Fibroblast of skin of right quadriceps (primary cell): ENCODE measurements at regions not wholly inside any gene's neighbourhood (a gene's known extent, or its start where the extent isn't known, plus 50 kb on each side); places are given as distances from the start of the nearest gene placed in this dataset.
A peak's percentile ranks its signal among the peaks of the same experiment; 100 is the strongest.

Experiments
- DNase-seq: peaks from one replicate; pipeline ENCODE4 v3.0.0-alpha.2; 2013

DNA sequence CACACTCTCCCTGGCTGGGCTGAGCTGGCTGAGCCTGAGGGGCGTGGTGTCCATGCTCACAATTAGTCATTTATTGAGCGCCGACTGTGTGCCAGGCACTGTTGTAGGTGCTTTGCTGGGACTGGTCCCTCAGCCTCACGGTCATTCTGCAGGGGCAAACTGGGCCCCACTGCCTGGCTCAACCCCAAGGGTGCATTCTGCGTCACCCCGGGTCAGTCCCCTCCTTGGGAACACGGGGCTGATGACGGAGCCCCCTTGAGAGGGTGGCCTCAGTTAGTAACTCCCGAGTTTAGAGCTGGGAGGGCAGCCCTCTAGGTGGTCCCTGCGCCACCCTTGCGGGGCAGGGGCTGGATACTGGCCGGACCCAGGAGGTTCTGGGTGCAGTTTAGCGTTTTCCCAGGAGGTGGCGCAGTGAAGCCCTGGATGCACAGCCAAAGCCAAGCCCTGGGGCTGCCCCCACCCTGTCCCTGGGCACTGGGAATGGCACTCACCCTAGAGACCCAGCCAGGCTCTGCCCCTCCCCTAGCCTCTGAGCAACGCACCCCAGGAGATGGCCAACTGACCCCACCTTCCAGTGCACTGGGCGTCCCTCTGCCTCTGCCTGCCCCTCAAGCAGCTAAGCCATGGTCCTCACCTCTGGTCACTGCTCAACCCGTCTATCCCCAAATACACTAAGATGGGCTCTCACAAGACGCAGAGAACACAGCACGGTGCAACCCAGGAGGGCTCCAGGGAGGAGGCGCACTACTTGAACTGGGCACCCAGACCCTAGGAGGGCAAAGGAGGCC is 243.2 kb upstream of the GSE1 start:
- peak; percentile 33 for DNase-seq

DNA sequence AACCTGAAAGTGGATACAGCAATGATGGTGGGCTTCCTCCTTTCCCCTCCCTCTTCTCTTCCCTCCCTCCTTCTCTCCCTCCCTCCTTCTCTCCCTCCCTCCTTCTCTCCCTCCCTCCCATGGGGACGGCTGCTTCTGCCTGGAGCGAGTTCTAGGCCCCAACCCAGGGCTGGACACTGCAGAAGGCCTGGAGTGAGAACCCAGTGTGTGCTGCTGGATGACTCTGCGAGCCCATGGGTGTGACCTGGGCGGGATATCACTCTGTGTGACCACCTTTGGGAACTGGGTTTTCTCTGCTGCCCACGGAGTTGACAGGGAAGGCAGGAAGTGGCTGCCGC is 242.6 kb upstream of the GSE1 start:
- DNase-seq: no peak

DNA sequence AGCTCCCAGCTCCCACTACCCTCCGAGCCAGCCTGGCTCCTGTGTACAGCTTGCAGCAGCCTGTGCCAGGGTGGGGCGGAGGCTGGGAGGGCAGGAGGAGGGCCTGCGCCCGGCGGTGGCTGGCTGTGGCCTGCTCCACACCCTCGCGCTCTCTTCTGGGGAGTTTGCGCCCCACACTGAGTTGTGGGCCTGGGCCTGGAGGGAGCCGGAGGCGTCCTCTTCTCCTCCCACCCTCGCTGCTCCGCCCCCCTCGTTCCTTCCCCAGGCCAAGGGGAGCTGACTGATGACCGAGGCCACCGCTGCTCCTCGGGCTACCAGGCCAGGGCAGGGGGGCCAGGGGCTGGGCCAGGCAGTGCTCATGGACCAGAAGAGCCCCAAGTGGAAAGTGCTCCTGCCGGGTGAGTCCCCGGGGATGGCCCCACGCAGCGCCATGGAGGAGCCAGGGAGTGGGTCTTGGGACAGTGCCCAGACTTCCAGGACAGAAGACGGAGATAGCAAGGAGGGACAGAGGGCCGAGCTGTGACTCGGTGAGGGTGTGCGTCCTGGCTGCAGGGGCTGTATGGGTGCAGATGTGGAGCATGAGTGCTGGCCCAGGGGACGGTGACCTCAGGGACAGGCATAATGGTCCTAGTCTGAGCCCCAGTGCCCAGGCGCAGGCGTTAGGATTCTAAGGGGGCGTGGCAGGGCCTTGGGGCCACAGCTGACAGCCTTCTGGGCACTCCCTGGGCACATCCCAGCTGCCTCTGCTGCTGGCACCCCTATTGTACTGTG is 242.1 kb upstream of the GSE1 start:
- DNase-seq: no peak

DNA sequence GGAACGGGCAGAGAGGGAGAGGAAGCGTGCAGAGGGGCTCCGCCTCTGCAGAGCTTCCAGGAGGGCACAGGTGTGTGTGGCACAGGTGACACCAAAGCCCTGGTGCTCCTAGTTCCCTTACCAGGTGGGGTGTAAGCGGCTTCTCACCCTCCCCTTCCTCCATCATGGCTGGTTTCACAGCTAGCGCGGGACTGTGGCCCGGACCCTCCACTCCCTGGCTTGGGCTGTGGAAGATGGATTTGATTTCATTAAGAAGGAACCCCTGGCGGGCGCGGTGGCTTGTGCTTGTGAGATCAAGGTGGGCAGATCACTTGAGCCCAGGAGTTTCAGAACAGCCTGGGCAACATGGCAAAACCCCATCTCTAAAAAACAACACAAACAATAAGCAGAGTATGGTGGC is 241.2 kb upstream of the GSE1 start:
- DNase-seq: no peak

DNA sequence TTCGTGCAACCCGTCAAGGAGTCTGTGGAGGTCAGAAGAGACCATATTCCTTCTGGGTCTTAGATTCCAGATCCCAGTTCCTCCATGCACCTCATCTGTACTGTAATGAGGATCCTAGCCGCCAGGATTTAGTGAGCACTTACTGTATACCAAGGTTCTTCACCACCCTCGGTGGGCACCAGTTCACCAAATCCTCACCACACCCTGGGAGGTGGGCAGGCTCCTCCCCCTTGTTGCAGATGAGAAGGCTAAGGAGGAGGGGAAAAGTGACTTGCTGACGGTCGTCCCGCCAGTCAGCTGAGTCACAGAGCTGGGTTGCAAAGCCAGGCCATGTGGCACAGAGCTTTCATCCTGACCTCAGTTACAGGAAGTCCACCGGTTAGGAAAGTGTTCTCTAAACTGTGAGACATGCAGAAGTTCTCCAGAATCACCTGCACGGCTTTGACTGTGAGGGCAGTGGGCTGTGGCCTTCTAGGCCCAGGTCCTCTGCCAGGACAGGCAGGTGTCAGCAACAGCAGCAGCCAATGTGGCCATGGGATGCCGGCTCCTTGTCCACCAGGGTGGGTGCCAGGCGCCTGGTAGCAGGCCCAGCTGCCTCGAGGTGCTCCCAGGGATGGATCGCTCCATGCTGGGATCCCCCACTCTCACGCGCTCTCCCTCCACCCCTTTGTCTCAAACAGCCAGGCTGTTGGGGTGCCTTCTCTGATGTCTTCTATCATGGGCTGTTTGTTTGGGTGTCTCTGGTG is 240.3 kb upstream of the GSE1 start:
- peak; percentile 73 for DNase-seq

DNA sequence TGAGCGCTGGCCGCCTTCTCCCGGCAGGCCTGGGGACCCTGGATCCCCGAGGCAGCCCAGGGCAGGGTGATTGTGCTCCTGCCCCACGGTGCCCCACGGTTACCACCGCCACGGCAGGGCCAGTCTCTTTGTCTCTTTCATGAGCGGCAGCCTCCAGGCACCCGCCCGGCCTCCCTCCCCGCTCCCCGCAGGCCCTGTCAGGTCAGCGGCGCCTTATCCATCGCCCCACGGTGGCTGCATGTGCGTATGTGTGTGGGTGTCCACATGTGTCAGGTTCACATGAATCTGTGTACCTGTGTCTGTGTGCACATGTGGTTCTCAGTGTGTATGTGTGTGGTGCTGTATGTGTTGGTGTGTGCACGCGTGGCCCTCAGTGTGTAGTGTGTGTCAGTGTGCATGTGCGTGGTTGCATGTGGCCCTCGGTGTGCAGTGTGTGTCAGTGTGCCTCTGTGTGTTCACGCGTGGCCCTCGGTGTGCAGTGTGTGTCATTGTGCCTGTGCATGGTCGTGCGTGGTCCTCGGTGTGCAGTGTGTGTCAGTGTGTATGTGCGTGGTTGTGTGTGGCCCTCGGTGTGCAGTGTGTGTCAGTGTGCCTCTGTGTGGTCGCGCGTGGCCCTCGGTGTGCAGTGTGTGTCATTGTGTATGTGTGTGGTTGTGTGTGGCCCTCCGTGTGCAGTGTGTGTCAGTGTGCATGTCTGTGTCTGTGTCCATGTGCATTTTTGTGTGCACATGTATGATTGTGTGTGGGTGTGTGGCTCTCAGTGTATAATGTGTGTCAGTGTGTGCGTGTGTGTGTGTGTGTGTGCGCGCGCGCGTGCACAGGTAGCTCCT is 239.2 kb upstream of the GSE1 start:
- no peak for DNase-seq

DNA sequence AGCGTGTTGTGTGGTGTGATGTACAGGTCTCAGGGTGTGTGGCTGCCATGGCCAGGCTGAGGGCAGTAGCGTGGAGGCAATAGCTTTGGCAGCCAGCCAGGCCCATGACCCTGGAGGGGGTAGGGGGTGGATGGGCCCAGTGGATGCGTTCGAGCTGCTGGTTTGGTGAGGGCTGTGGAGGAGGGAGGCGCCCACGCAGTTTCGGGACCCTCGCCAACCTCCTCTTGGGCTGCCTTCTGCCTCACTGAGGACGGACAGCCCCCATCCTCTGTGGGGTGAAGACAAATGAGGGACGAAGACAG is 238.6 kb upstream of the GSE1 start:
- DNase-seq: no peak

DNA sequence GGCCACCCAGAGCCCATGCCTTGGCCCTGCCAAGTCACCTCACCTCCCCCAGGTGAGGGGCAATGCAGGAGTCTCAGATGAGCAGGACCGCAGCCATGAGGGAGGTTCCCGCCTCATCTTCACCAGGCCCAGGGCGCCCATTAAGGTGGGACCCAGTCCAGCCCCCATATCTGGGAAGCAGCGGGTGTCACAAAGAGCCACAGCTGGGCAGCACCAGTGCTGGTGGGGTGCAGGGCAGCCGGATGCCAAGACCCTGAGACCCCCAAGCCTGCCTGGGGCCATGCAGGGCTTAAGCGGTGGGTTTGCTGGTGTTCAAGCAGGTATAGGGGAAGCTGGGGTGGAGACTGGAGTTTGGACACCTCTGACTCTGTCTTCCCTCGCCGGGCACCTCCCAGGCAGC is 237.8 kb upstream of the GSE1 start:
- DNase-seq: no peak

DNA sequence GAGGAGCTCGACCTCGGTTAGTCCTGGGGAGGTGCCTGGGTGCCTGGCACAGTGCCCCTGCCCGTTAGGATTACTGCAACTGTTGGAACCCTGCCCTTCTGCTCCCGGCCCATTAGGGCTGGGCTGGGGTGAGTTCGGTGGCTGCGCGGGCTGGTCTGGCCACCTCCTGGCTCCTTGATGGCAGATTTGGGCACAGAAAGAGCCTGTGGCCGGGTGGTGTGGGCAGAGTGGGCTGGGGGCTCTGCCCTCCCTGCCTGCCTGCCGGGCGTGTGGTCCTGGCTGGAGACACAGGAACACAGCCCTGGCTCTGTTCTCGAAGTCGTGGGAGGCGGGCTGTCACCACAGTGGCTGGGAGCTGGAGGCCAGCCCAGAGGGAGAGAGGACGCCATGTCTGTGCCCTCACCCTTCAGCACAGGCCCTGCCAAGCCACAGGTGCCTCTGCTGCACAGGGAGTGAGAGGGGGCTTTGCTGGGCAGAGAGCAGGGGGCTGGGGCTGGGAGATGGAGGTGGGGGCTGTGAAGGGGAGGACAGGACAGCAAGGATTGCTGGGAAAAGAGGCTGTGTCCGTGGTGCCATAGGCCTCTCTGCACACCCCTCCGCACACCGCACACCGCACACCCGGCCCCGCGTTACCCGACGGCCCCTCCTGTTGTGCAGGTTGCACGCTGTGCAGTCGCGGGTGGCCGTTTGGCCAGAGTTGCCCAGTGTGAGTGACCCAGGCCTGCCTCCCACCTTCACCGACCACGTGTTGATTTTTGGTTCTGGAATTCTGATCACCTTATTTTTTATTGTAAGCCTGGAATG is 236.6 kb upstream of the GSE1 start:
- no peak for DNase-seq

DNA sequence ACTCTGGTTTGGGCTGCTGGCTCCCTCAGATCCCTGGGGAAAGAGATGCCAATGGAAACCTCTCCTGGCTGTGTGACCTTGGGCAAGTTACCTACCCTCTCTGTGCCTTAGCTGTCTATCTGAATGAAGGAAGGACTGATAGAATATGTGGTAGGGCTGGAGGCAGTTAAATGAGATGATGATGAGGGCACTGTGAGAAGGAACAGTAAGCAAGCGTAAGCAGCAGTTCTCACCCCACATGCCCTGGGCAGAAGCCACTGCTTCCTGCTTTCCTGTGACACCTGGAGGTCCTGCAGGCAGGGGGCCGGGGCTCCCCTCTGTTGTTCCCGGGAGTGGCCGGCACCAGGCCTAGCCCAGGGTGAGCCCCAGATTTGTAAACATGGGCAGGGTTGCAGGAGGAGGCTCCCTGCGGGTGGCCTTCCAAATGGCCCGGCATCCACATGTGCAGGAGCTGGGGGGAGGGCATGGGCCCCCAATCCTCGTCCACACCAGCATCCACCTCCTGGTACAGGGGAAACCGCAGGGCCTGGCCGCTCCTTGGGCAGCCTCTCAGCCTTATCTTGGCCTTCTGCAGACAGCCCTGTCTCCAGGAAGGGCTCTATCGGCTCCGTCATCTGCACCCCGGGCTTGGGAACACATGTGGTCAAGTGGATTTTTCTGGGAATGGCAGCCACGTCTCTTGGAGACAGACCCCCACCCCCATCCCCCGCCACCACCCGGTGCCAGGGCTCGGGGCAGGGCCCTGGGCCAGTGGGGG is 235.6 kb upstream of the GSE1 start:
- DNase-seq: no peak

DNA sequence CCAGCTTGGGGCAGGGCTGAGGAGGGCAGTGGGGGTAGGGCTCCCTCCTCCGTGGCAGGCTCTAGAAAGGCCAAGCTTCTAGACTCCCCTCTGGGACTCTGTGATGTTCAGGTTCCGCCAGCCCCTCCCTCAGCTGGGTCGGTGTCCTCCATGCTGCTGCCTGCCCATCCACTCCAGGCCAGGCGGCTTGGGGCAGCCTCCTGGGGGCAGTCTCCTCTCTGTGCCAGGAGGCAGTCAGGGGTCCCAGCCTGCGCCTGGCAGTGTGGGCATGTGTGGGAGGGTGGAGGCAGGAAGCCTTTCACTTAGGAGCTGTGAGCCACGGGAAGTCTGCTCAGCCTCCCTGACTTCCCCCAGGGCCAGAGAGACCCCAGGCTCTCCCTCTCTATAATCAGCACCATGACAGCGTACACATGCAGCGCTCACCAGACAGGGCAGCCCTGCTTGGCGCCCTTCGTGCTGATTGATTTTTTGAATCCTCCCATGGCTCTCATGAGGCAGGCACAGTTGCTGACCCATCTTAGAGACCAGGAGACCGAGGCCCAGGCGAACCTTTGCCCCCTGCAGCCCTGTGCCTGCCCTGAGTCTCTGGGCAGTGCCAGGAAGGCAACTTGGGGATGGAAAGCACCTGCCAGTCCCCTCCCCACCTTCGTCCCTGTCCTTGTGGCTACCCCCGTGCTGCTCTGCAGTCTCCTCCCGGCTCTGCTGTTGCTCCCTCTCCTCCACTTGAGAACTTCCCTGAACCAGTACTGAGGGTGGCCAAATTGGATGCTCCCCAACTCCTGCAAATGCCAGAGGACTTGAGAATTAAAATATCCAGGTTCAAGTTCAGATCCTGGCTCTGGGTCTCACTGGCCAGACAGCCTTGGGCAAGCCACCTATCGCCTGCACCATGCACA is 234.7 kb upstream of the GSE1 start:
- DNase-seq: no peak

DNA sequence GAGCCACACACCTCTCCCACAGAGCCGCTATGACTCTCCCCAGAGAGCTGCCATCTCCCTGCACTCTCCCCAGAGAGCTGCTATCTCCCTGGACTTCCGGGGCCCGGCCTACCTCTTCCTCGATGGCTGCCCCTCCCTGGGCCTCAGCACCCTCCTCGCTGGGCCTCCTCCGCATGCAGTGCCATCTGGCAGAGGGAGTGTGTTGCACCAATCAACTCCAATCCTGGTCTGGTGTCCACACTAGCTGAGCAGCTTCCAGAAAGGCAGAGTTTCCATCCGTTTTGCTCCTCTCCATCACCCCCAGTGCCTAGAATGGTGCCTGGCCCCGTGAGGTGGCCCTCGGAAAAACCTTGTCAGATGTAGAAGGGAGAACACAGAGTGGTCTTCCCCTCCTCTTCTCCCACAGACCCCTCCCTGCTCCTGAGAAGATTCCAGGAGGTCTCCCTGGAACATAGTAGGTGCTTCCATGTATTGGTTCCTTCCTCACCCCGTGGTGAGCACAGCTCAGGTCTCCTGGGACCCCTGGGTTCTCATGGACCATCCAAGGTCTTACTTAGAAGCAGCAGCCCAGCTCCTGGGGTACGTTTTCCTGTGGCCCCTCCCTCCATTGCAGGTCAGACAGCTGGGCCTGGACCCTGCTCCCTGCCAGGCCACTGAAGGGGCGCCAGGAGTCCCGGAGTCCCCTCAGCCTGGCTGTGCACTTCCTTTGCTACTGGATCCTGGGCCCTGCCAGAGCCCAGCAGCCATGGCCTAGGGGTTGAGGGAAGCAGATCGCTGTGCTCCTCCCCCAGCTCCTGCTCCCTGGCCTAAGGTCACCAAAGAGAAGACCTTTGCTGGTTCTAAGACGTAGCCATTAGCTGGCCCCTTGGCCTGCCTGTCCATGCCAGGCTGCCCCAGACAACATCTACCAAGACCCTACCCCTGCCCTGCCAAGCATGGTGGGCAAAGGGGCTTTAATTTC is 233.8 kb upstream of the GSE1 start:
- DNase-seq: no peak

DNA sequence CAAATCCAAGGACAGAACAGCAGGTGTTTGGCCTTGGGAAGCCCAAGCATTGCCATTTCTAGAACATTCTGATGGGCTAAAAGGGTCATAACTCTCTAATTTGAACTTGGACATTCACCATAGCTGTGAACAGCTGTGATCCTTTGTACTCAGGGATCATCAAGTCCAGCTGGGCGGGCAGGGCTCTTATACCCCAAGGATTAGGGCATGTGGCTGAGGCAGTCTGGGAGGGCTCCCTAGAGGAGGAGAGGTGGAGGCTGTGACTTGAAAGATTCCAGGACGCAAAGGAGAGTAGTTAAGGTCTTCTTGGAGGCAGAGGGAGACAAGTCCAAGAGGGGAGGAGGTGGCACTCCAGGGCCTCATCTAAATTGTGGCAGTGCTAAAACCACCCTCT is 233.1 kb upstream of the GSE1 start:
- DNase-seq: no peak

DNA sequence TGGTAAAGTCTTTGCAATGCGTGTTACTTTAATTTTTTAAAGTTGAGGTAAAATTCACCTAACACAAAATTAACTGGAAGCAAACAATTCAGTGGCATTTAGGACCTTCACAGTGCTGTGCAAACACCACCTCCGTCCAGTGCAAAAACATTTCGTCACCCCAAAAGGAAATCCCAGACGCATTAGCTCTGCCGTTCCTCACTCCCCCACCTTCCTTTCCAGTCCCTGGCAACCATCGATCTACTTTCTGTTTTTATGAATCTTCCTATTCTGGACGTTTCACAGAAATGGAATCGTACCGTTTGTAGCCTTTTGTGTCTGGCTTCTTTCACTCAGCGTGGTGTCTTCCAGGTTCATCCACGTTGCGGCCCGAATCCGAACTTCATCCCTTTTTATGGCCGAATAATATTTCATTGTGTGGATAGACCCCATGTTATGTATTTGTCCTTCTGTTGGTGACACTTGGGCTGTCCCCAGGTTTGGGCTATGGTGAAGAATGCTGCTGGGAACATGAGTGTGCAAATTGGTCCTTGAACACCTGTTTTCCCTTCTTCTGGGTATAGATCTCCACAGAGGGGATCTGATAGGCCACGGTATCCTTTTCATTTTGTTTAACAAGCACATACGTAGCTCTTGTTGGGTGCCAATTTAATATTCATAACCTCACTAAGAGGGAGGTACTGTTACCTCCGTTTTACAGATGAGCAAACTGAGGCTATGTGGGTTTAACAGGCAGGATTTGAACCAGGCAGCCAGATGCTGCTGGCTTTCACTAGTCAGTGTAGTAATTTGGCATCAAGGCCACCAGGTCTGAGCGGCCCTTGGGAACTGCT is 232.0 kb upstream of the GSE1 start:
- DNase-seq: no peak

DNA sequence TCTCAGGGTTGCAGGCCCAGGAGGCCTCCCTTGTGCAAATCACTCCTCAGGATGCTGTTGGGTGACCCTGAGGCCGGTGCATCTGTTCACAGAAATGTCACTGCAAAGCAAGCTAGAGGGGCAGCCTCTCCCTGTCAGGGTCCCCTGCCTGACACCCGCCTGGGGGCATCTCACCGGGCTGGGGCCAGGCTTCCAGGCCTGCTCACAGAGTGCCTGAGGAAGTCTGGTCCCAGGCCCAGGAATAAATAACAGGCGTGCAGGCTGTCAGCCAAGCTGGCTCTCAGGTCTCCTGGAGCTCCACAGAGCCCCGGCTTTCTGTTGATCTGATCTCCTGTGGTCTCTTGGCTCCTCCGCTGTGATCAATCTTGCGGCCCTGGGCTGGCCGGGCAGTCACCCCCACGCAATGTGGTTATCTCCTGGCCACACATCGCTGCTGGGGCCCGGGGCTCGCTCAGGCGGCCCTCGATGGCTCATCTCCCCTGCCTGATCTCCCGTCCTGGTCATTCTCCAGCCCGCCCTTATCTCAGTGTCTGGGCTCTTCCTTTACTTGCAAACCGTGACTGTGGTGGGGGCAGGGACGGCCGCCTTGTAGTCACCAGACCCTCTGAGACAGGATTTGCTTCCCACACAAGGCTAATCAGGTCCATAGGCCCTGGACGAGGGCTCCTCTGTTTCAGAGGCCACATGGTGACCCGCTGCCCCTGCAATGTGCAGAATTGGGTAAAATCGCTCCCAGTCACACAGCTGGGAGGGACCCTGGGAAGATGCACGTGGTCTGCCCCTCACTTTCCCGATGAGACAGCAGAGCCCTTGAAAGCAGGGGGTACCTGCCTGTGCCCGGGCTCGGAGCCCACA is 231.2 kb upstream of the GSE1 start:
- DNase-seq: no peak

DNA sequence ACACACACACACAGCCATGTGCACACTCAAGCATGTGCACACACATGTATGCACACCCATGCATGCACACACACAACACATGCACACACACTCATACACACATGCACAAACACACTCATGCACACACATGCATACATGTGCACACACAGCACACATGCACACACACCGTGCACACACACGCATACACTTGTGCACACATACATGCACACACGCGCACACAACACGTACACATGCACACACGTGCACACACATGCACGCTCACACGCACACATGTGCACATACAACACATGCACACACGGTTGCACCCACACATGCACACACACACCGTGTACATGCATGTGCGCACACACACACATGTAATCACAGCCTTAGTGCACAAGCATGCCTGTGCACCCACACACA is 230.4 kb upstream of the GSE1 start:
- DNase-seq: no peak
